Esophagus squamous epithelium (tissue), 5 donors: ENCODE measurements at regions not wholly inside any gene's neighbourhood (a gene's known extent, or its start where the extent isn't known, plus 50 kb on each side); places are given as distances from the start of the nearest gene placed in this dataset.
"Not testable (repeated sequence)": the region's sequence is repeated elsewhere in the genome, so short reads cannot be mapped to it uniquely, and the experiment has no call there.

ENCODE experiments used
- DNase-seq: peaks from one replicate; lab custom pipeline; 2025; lab: John Stamatoyannopoulos, UW
- H3K27ac ChIP-seq, 4 donors: fragments of 200-600 bp; sonication (generic); one replicate each; pipeline ENCODE4 v1.5.1; 2016 to 2019; ENCODE audit warnings: mild to moderate bottlenecking in 1 of 4
- H3K27me3 ChIP-seq, 4 donors: fragments of 200-600 bp; sonication (generic); 1 replicate in 3 of 4; 2 replicates in 1 of 4; pipeline versions ENCODE4 v1.5.1 to v1.6.0; 2017 to 2021; ENCODE audit warnings: antibody characterized with exemption in 1 of 4
- H3K36me3 ChIP-seq, 3 donors: fragments of 200-600 bp; sonication (generic); one replicate each; pipeline ENCODE4 v1.5.1; 2016 to 2019
- H3K4me1 ChIP-seq, 3 donors: fragments of 200-600 bp; sonication (generic); one replicate each; pipeline ENCODE4 v1.5.1; 2017 to 2019
- H3K4me3 ChIP-seq, 4 donors: fragments of 200-600 bp; sonication (generic); 1 replicate in 3 of 4; 2 replicates in 1 of 4; pipeline ENCODE4 v1.5.1; 2016 to 2019; ENCODE audit warnings: mild to moderate bottlenecking in 2 of 4, moderate library complexity in 1 of 4
- H3K9me3 ChIP-seq, 3 donors: fragments of 200-600 bp; sonication (generic); one replicate each; pipeline ENCODE4 v1.5.1; 2016 to 2019
- CTCF ChIP-seq, 6 experiments: fragments of 450-650 bp in 4 of 6; fragments of 200-600 bp in 2 of 6; sonication (generic) in 2 of 6; IDR thresholded peaks; one replicate each; pipeline ENCODE4 v1.5.1; 2016 to 2019; ENCODE audit warnings: antibody characterized with exemption in 6 of 6, mild to moderate bottlenecking in 4 of 6, moderate library complexity in 4 of 6
- POLR2A ChIP-seq, 4 donors: fragments of 450-650 bp; IDR thresholded peaks; one replicate each; pipeline ENCODE4 v1.6.1; 2017; ENCODE audit warnings: antibody characterized with exemption in 4 of 4, mild to moderate bottlenecking in 4 of 4, moderate library complexity in 3 of 4
- WGBS, 2 donors: methylation state at CpG; one replicate each; pipeline ENCODE4 v1.1.5; 2018; 5-methylcytosine and 5-hydroxymethylcytosine counted together
- intact Hi-C: fragments of 100-400 bp; cut with DNase I; formaldehyde crosslinking; loops from one replicate; pipeline ENCODE4 v1.15.0; 2022
- donor health status: DM: yes; HTN: yes; CAD: no.

GRCh38 chr5:2357309-2357708 lies 394.2 kb downstream of the IRX2 start:
- no peak for DNase-seq
- no peak overlapping the region for H3K4me3 ChIP-seq

GRCh38 chr5:2355859-2356258 lies 395.6 kb downstream of the IRX2 start:
- Histone ChIP-seq H3K4me3 (no peak overlapping the region), H3K27me3 (no peaks in the 10 kb centered on the region), H3K36me3 (no peaks in the 10 kb centered on the region), H3K27ac (no peak overlapping the region), H3K9me3 (no peaks in the 10 kb centered on the region), H3K4me1 (no peaks in the 10 kb centered on the region)
- intact Hi-C loops, result no loop called here
- TF ChIP-seq POLR2A (IDR thresholded peaks at IDR 0.05), result no peak
- TF ChIP-seq CTCF (IDR thresholded peaks at IDR 0.05), result no peak
- DNase-seq, result no peak
- WGBS, 2 donors, result 65% methylated on average over 2 of the region's 2 CpGs

More at GRCh38 chr5:2357309-2357708, 394.2 kb downstream of the IRX2 start:
- H3K4me1 ChIP-seq, result no peaks in the 10 kb centered on the region
- intact Hi-C loops, result no loop called here
- no peaks in the 10 kb centered on the region for H3K27me3 ChIP-seq
- no peaks in the 10 kb centered on the region for H3K9me3 ChIP-seq
- TF ChIP-seq POLR2A (IDR thresholded peaks at IDR 0.05) (no peak), CTCF (IDR thresholded peaks at IDR 0.05) (no peak)
- H3K27ac ChIP-seq, result no peak overlapping the region
- H3K36me3 ChIP-seq, result no peaks in the 10 kb centered on the region

GRCh38 chr5:2353871-2354440 lies 397.5 kb downstream of the IRX2 start:
- no peak overlapping the region for H3K27ac ChIP-seq
- no peak for TF ChIP-seq POLR2A (IDR thresholded peaks at IDR 0.05)
- intact Hi-C loops, result no loop called here
- WGBS, 2 donors, result 71 to 90% methylated on average over 2 to 9 of the region's 10 CpGs
- DNase-seq, result no peak
- H3K36me3 ChIP-seq, result no peaks in the 10 kb centered on the region
- no peaks in the 10 kb centered on the region for H3K4me1 ChIP-seq
- H3K4me3 ChIP-seq, result no peak overlapping the region
- peaks cover 0 to 3% (median 0%) of the 10 kb centered on the region in 3 donors for H3K9me3 ChIP-seq
- H3K27me3 ChIP-seq, result no peaks in the 10 kb centered on the region

GRCh38 chr5:2353211-2353610 lies 398.3 kb downstream of the IRX2 start:
- 38 to 71% methylated on average over 1 to 4 of the region's 5 CpGs for WGBS, 2 donors
- intact Hi-C loops, result no loop called here
- TF ChIP-seq CTCF (IDR thresholded peaks at IDR 0.05) (no peak), POLR2A (IDR thresholded peaks at IDR 0.05) (no peak)
- Histone ChIP-seq H3K4me1 (no peaks in the 10 kb centered on the region), H3K27me3 (no peaks in the 10 kb centered on the region), H3K9me3 (peaks cover 0 to 5% (median 0%) of the 10 kb centered on the region in 3 donors), H3K4me3 (no peak overlapping the region), H3K36me3 (no peaks in the 10 kb centered on the region), H3K27ac (no peak overlapping the region)
- DNase-seq, result no peak

- Histone ChIP-seq H3K4me1 (no peaks in the 10 kb centered on the region), H3K27ac (no peak overlapping the region), H3K9me3 (peaks cover 0 to 5% (median 0%) of the 10 kb centered on the region in 3 donors), H3K4me3 (no peak overlapping the region), H3K27me3 (no peaks in the 10 kb centered on the region), H3K36me3 (no peaks in the 10 kb centered on the region)
- intact Hi-C loops, result no loop called here
- no peak for TF ChIP-seq CTCF (IDR thresholded peaks at IDR 0.05)
- no peak for DNase-seq
- WGBS, 2 donors, result 79 to 85% methylated on average over 11 to 12 of the region's 12 CpGs
Measured at GRCh38 chr5:2352101-2352861, 399.2 kb downstream of the IRX2 start.

- WGBS, 2 donors, result 81 to 85% methylated on average over 1 of the region's 1 CpG
- H3K4me3 ChIP-seq, DNase-seq, H3K9me3 ChIP-seq, H3K36me3 ChIP-seq, H3K27ac ChIP-seq, H3K27me3 ChIP-seq, H3K4me1 ChIP-seq, intact Hi-C loops: not testable (repeated sequence)
Measured at GRCh38 chr5:2349768-2350167, 401.7 kb downstream of the IRX2 start.
